ENCODE measurements at regions not wholly inside any gene's neighbourhood (a gene's known extent, or its start where the extent isn't known, plus 50 kb on each side); places are given as distances from the start of the nearest gene placed in this dataset.

DNA sequence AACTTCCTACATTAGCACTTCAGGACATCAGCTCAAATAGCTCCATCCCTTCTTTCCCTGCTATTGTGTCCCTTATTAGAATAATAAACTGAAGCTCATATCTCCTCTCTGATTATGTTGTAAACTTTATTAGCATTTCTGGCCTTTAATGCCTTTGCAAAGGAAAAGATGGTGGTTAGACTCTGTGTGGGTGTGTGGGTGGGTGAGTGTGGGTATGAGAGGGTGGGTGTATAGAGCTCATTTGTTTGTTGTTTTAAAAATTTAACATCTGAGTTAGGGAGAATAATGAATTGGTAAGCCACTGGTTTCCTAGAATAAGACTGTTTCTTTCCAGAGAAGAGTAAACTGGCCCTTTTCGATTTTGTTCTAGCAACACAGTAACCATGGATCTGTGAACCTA is 70.6 kb upstream of the L3MBTL3 start:
- Histone ChIP-seq H3K36me3 (ENCODE audit: control insufficient read depth in 4 of 4, insufficient read depth in 4 of 4, low read length in 4 of 4) (no peaks in the 10 kb centered on the region), H3K27ac (ENCODE audit: low read depth in 1 of 2, low read length in 1 of 2) (no peak overlapping the region), H3K27me3 (ENCODE audit: control insufficient read depth in 3 of 3, insufficient read depth in 3 of 3, low read length in 2 of 3) (no peaks in the 10 kb centered on the region), H3K4me3 (no peak overlapping the region), H3K9me3 (ENCODE audit: control insufficient read depth in 4 of 4, insufficient read depth in 3 of 4, low read length in 3 of 4) (no peaks in the 10 kb centered on the region), H3K9ac (ENCODE audit: insufficient read depth in 1 of 2, low read length in 2 of 2) (no peak overlapping the region), H3K4me1 (ENCODE audit: control insufficient read depth in 5 of 5, insufficient read depth in 5 of 5, low read length in 5 of 5) (no peaks in the 10 kb centered on the region)
- DNase-seq, result no peak
- TF ChIP-seq, protein P1, sequence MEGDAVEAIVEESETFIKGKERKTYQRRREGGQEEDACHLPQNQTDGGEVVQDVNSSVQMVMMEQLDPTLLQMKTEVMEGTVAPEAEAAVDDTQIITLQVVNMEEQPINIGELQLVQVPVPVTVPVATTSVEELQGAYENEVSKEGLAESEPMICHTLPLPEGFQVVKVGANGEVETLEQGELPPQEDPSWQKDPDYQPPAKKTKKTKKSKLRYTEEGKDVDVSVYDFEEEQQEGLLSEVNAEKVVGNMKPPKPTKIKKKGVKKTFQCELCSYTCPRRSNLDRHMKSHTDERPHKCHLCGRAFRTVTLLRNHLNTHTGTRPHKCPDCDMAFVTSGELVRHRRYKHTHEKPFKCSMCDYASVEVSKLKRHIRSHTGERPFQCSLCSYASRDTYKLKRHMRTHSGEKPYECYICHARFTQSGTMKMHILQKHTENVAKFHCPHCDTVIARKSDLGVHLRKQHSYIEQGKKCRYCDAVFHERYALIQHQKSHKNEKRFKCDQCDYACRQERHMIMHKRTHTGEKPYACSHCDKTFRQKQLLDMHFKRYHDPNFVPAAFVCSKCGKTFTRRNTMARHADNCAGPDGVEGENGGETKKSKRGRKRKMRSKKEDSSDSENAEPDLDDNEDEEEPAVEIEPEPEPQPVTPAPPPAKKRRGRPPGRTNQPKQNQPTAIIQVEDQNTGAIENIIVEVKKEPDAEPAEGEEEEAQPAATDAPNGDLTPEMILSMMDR (IDR thresholded peaks at IDR 0.05; ENCODE audit: control extremely low read depth, extremely low read depth), result no peak
- ATAC-seq (ENCODE audit: insufficient read depth, low FRiP score), result no peak
- WGBS, 2 donors, result 94 to 98% methylated on average over 1 of the region's 1 CpG

DNA sequence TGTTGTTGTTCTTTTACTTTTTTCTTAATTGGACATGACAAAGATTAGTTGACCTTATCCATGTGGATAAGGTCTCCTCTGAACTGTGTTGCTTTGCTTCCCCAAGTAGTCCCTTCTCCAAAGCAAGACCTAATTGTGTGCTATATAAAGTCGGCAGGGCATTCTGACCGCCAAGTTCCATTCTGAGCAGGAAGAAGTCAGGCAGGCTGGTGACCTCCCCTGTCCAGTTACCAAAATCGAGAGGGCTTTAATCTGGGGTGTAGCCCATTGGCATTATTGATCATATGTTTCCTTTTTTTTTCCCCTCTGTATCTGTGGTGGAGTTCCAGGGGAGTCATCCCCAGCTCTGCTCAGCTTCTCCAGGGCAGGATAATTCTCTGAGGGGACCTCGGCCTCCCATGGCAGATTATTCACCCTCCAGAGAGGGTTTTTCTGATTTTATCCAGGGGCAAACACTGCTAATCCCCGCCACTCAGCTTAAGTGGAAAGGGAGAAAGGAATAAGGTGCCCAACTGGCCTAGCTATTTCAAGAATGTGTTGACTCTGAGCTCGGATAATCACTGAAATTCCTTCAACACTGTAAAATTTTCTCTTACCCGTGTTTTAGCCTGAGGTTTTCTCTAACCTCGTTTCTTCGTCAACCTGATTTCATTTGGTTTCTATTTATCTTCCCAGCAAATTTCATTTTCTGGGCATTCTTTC is 71.8 kb upstream of the L3MBTL3 start:
- TF ChIP-seq, protein P1 (IDR thresholded peaks at IDR 0.05; ENCODE audit: control extremely low read depth, extremely low read depth), result no peak
- Histone ChIP-seq H3K4me3 (no peak overlapping the region), H3K9ac (ENCODE audit: insufficient read depth in 1 of 2, low read length in 2 of 2) (no peak overlapping the region), H3K27me3 (ENCODE audit: control insufficient read depth in 3 of 3, insufficient read depth in 3 of 3, low read length in 2 of 3) (no peaks in the 10 kb centered on the region), H3K4me1 (ENCODE audit: control insufficient read depth in 5 of 5, insufficient read depth in 5 of 5, low read length in 5 of 5) (no peaks in the 10 kb centered on the region), H3K36me3 (ENCODE audit: control insufficient read depth in 4 of 4, insufficient read depth in 4 of 4, low read length in 4 of 4) (no peaks in the 10 kb centered on the region), H3K27ac (ENCODE audit: low read depth in 1 of 2, low read length in 1 of 2) (no peak overlapping the region), H3K9me3 (ENCODE audit: control insufficient read depth in 4 of 4, insufficient read depth in 3 of 4, low read length in 3 of 4) (no peaks in the 10 kb centered on the region)
- no peak for DNase-seq
- 76 to 79% methylated on average over 9 of the region's 9 CpGs for WGBS, 2 donors
- ATAC-seq (ENCODE audit: insufficient read depth, low FRiP score), result no peak

DNA sequence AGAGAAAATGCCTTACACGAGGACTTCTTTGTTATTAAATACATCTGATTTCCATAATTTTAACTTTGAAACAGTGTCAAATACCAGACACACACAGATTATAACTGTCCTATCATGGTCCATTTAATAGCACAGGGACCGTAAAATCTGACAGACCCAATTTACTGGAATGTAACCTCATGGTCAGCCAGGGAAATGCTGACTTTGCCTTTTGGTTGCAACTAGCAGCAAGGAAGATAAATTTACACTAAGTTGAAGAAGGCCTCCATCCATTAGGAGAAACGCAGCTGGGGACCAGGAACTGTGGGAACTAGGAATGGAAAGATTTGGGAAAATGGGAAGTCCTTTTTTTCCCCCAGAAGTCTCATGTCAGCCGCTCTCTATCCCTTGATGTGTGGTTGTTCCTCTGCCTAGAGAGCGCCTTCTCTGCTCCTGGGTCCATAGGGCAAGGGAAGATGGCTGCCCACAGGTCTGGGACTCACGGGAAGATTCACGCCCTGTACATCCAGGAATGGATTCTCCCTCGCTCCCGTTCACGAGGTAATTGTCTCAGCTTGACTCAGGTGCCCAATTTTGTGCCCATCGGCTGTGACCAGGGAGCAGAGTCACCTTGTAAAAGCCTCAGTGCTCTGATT is 74.6 kb upstream of the L3MBTL3 start:
- Histone ChIP-seq H3K27me3 (ENCODE audit: control insufficient read depth in 3 of 3, insufficient read depth in 3 of 3, low read length in 2 of 3) (no peaks in the 10 kb centered on the region), H3K36me3 (ENCODE audit: control insufficient read depth in 4 of 4, insufficient read depth in 4 of 4, low read length in 4 of 4) (no peaks in the 10 kb centered on the region), H3K4me1 (ENCODE audit: control insufficient read depth in 5 of 5, insufficient read depth in 5 of 5, low read length in 5 of 5) (no peaks in the 10 kb centered on the region), H3K27ac (ENCODE audit: low read depth in 1 of 2, low read length in 1 of 2) (no peak overlapping the region), H3K9ac (ENCODE audit: insufficient read depth in 1 of 2, low read length in 2 of 2) (no peak overlapping the region), H3K4me3 (no peak overlapping the region), H3K9me3 (ENCODE audit: control insufficient read depth in 4 of 4, insufficient read depth in 3 of 4, low read length in 3 of 4) (no peaks in the 10 kb centered on the region)
- ATAC-seq (ENCODE audit: insufficient read depth, low FRiP score) (no peak), DNase-seq (no peak)
- TF ChIP-seq, protein P1 (IDR thresholded peaks at IDR 0.05; ENCODE audit: control extremely low read depth, extremely low read depth), result no peak
- WGBS, 2 donors, result 91 to 95% methylated on average over 11 of the region's 11 CpGs
